Upper lobe of left lung (tissue), 4 donors: ENCODE measurements at regions not wholly inside any gene's neighbourhood (a gene's known extent, or its start where the extent isn't known, plus 50 kb on each side); places are given as distances from the start of the nearest gene placed in this dataset.
A peak's percentile ranks its signal among the peaks of the same experiment; 100 is the strongest.

ENCODE experiments used
- EP300 ChIP-seq, 4 donors: sonication (generic); formaldehyde crosslinking; IDR thresholded peaks; one replicate each; pipeline ENCODE4 v1.5.1; 2017; ENCODE audit warnings: antibody characterized with exemption in 4 of 4, control low read depth in 2 of 4
- POLR2AphosphoS5 ChIP-seq, 2 donors: sonication (generic); formaldehyde crosslinking; IDR thresholded peaks; one replicate each; pipeline ENCODE4 v1.5.1; 2017; ENCODE audit warnings: antibody characterized with exemption in 2 of 2
- TF ChIP-seq, protein P1 (sequence below), 6 experiments: fragments of 450-650 bp in 4 of 6; fragments of 200-600 bp in 2 of 6; sonication (generic) in 2 of 6; IDR thresholded peaks; one replicate each; pipeline ENCODE4 v1.5.1; 2016 to 2019; ENCODE audit warnings: antibody characterized with exemption in 6 of 6

DNA sequence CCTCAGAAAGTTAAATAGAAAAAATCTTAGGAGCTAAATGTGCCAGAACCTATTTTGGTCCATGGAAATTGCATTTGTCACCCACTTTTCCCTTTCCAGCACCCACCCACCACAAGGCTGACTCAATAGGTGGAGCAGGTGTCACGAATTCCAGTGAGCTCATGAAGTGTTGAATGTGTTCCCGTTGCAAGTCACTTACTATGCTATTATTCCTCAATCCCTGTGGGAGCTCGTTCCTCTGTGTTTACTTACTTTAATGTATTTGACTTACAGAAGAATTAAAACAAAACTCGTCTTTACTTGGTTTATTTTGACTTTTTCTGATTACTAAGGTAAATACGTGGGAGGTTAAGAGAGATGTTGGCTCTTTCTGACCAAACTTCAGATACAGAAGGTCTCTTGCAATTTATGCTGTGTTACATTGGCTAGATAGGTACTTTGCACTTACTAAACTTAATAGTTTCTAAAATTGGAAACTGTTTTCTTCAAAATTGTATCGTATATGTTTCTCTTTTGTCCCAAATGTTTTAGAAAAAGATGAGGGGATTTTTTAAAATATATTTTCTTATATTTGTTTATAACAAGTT, 269.4 kb upstream of the NOVA1 start:
- TF ChIP-seq, protein P1, sequence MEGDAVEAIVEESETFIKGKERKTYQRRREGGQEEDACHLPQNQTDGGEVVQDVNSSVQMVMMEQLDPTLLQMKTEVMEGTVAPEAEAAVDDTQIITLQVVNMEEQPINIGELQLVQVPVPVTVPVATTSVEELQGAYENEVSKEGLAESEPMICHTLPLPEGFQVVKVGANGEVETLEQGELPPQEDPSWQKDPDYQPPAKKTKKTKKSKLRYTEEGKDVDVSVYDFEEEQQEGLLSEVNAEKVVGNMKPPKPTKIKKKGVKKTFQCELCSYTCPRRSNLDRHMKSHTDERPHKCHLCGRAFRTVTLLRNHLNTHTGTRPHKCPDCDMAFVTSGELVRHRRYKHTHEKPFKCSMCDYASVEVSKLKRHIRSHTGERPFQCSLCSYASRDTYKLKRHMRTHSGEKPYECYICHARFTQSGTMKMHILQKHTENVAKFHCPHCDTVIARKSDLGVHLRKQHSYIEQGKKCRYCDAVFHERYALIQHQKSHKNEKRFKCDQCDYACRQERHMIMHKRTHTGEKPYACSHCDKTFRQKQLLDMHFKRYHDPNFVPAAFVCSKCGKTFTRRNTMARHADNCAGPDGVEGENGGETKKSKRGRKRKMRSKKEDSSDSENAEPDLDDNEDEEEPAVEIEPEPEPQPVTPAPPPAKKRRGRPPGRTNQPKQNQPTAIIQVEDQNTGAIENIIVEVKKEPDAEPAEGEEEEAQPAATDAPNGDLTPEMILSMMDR (IDR thresholded peaks at IDR 0.05): no peak
- TF ChIP-seq EP300 (IDR thresholded peaks at IDR 0.05) (peak in 1 of 4 donors; percentile 9), POLR2AphosphoS5 (IDR thresholded peaks at IDR 0.05) (no peak)
